ENCODE measurements at regions not wholly inside any gene's neighbourhood (a gene's known extent, or its start where the extent isn't known, plus 50 kb on each side); places are given as distances from the start of the nearest gene placed in this dataset.

GRCh38 chr11:109898592-109898991, 194.6 kb upstream of the ZC3H12C start:
- Histone ChIP-seq H3K27ac (ENCODE audit: low read length) (no peak overlapping the region), H3K27me3 (ENCODE audit: control insufficient read depth, insufficient read depth, low read length) (no peaks in the 10 kb centered on the region), H3K4me1 (ENCODE audit: control insufficient read depth, insufficient read depth, low read length) (no peaks in the 10 kb centered on the region), H3K9me3 (ENCODE audit: control insufficient read depth, insufficient read depth, low read depth, low read length) (no peaks in the 10 kb centered on the region), H3K4me3 (ENCODE audit: low read depth in 2 of 2, low read length in 2 of 2) (no peak overlapping the region), H3K36me3 (ENCODE audit: control insufficient read depth, insufficient read depth, low read length) (no peaks in the 10 kb centered on the region)
- POLR2A ChIA-PET: no interaction called here
- no TSS peak for BruUV-seq (replicated peaks)
- intact Hi-C loops (cut with micrococcal nuclease; ENCODE audit: unreplicated experiment) (no loop called here), in situ Hi-C loops (cut with HindIII; ENCODE audit: low pct_unique_long_range_greater_than_20kb, low sequenced_read_pairs) (no loop called here)
- TF ChIP-seq POLR2AphosphoS5 (IDR thresholded peaks at IDR 0.05; ENCODE audit: low read depth, low read length): no peak
- no peak for TF ChIP-seq CTCF (IDR thresholded peaks at IDR 0.05)
- TF ChIP-seq REST (IDR thresholded peaks at IDR 0.05; ENCODE audit: insufficient read depth in 1 of 2, low read depth in 2 of 2, low read length in 1 of 2): no peak
- TF ChIP-seq SIN3A (IDR thresholded peaks at IDR 0.05; ENCODE audit: borderline replicate concordance, insufficient read depth, low read depth, low read length): no peak
- DNase-seq (ENCODE audit: low read depth, low spot score) (no peak), ATAC-seq (no peak)
- CTCF ChIA-PET: no interaction called here

GRCh38 chr11:109902764-109903433, 190.3 kb upstream of the ZC3H12C start:
- Histone ChIP-seq H3K4me1 (ENCODE audit: control insufficient read depth, insufficient read depth, low read length) (no peaks in the 10 kb centered on the region), H3K36me3 (ENCODE audit: control insufficient read depth, insufficient read depth, low read length) (no peaks in the 10 kb centered on the region), H3K27me3 (ENCODE audit: control insufficient read depth, insufficient read depth, low read length) (no peaks in the 10 kb centered on the region), H3K4me3 (ENCODE audit: low read depth in 2 of 2, low read length in 2 of 2) (no peak overlapping the region), H3K9me3 (ENCODE audit: control insufficient read depth, insufficient read depth, low read depth, low read length) (no peaks in the 10 kb centered on the region), H3K27ac (ENCODE audit: low read length) (no peak overlapping the region)
- intact Hi-C loops (cut with micrococcal nuclease; ENCODE audit: unreplicated experiment) (no loop called here), in situ Hi-C loops (cut with HindIII; ENCODE audit: low pct_unique_long_range_greater_than_20kb, low sequenced_read_pairs) (no loop called here)
- CTCF ChIA-PET: no interaction called here
- BruUV-seq (replicated peaks): no TSS peak
- DNase-seq (ENCODE audit: low read depth, low spot score) (no peak), ATAC-seq (no peak)
- TF ChIP-seq POLR2AphosphoS5 (IDR thresholded peaks at IDR 0.05; ENCODE audit: low read depth, low read length) (no peak), CTCF (IDR thresholded peaks at IDR 0.05) (no peak), REST (IDR thresholded peaks at IDR 0.05; ENCODE audit: insufficient read depth in 1 of 2, low read depth in 2 of 2, low read length in 1 of 2) (no peak), TCF7L2 (IDR thresholded peaks at IDR 0.05; ENCODE audit: low read depth, low read length) (no peak), SIN3A (IDR thresholded peaks at IDR 0.05; ENCODE audit: borderline replicate concordance, insufficient read depth, low read depth, low read length) (no peak)
- POLR2A ChIA-PET: no interaction called here

All from Panc1 (cell line).